HepG2 (cell line): ENCODE measurements at regions not wholly inside any gene's neighbourhood (a gene's known extent, or its start where the extent isn't known, plus 50 kb on each side); places are given as distances from the start of the nearest gene placed in this dataset.

Experiments
- EZH2 ChIP-seq: conservative IDR thresholded peaks from 2 replicates; pipeline ENCODE4 v1.6.1; 2012; ENCODE audit warnings: mild to moderate bottlenecking, low read depth, low read length, moderate library complexity
- JUNB ChIP-seq: sonication (generic); formaldehyde crosslinking; IDR thresholded peaks from 2 replicates; pipeline ENCODE4 v1.8.0; 2022; ENCODE audit warnings: missing genetic modification reagents, mild to moderate bottlenecking, borderline replicate concordance
- JUND ChIP-seq: sonication (generic); formaldehyde crosslinking; IDR thresholded peaks from 2 replicates; pipeline ENCODE4 v1.8.0; 2022; ENCODE audit warnings: mild to moderate bottlenecking, missing genetic modification reagents
- NBN ChIP-seq: fragments of 450-650 bp; conservative IDR thresholded peaks from 2 replicates; pipeline ENCODE4 v1.6.1; 2017
- RBAK ChIP-seq: sonication (generic); formaldehyde crosslinking; IDR thresholded peaks from 2 replicates; pipeline ENCODE4 v1.5.1; 2020; ENCODE audit warnings: mild to moderate bottlenecking, missing genetic modification reagents
- SIN3B ChIP-seq: fragments of 150-350 bp; IDR thresholded peaks from 2 replicates; pipeline ENCODE4 v1.6.1; 2014; ENCODE audit warnings: low read length
- ZNF263 ChIP-seq: sonication (generic); formaldehyde crosslinking; IDR thresholded peaks from 2 replicates; pipeline ENCODE4 v1.4.0; 2020; ENCODE audit warnings: missing genetic modification reagents
- ZNF788 ChIP-seq: sonication (generic); formaldehyde crosslinking; IDR thresholded peaks from 2 replicates; pipeline ENCODE4 v1.5.0; 2020; ENCODE audit warnings: mild to moderate bottlenecking, missing genetic modification reagents, borderline replicate concordance
- TF ChIP-seq, protein P1 (sequence below), 2 experiments: IDR thresholded peaks; 2 replicates each; pipeline ENCODE4 v1.6.1; 2011 to 2012; ENCODE audit warnings: low read length in 2 of 2, borderline replicate concordance in 1 of 2, low read depth in 1 of 2, mild to moderate bottlenecking in 1 of 2, moderate library complexity in 1 of 2
- TF ChIP-seq, protein P2 (sequence below): sonication (generic); formaldehyde crosslinking; IDR thresholded peaks from 2 replicates; pipeline ENCODE4 v1.4.0; 2020; ENCODE audit warnings: missing genetic modification reagents
- TF ChIP-seq, protein P3 (sequence below): sonication (generic); formaldehyde crosslinking; IDR thresholded peaks from 2 replicates; pipeline ENCODE4 v1.4.0; 2020; ENCODE audit warnings: mild to moderate bottlenecking, missing genetic modification reagents
- TF ChIP-seq, protein P4 (sequence below): sonication (generic); formaldehyde crosslinking; IDR thresholded peaks from 2 replicates; pipeline ENCODE4 v1.5.0; 2020; ENCODE audit warnings: mild to moderate bottlenecking, missing genetic modification reagents, moderate library complexity
- TF ChIP-seq, protein P5 (sequence below): sonication (generic); formaldehyde crosslinking; IDR thresholded peaks from 2 replicates; pipeline ENCODE4 v1.5.0; 2020; ENCODE audit warnings: missing genetic modification reagents

DNA sequence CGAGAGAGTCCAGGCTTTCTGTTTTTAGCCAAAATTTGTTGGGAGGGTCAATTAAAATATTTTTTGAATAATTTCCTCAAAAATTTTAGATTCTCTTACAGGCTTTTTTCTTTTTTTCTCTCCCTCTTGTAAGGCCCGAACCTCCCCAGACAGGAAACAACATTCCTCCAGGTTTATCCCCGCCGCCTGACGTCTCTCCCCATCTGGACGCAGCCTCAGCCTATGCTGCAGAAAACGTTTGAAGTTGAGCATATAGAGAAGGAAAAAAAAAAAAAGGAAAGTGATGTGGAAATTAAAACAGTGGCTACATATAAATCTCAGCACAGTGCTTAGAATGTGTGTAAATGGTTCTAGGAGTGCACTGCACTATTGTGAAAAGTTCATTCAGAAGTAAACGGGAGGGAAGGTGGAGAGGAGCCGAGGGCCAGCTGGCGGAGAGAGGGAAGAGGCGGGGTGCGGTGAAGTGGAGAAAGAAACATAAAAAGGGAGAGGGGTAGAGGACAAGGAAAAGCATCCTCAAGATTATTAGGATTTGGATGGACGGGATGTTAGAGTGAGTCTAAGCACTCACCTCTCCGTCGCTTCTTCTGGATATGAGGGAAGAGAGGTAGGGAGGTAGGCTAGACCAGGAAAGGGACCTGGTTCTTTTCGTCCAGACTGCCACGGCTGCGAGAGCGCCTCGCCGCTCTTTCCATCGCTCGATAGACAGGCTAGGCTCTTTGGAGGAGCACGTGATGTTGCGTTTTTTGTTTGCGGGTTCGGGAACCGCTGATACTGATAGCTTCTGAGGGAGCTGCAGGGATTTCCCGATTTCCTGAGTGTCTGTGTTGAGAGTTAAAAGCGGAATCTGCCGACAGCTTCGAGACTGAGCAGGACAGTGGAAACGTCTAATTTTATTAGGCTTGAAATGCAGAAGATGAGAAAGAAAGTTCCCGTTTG lies 98.7 kb downstream of the TRIM27 start:
- TF ChIP-seq, protein P1, sequence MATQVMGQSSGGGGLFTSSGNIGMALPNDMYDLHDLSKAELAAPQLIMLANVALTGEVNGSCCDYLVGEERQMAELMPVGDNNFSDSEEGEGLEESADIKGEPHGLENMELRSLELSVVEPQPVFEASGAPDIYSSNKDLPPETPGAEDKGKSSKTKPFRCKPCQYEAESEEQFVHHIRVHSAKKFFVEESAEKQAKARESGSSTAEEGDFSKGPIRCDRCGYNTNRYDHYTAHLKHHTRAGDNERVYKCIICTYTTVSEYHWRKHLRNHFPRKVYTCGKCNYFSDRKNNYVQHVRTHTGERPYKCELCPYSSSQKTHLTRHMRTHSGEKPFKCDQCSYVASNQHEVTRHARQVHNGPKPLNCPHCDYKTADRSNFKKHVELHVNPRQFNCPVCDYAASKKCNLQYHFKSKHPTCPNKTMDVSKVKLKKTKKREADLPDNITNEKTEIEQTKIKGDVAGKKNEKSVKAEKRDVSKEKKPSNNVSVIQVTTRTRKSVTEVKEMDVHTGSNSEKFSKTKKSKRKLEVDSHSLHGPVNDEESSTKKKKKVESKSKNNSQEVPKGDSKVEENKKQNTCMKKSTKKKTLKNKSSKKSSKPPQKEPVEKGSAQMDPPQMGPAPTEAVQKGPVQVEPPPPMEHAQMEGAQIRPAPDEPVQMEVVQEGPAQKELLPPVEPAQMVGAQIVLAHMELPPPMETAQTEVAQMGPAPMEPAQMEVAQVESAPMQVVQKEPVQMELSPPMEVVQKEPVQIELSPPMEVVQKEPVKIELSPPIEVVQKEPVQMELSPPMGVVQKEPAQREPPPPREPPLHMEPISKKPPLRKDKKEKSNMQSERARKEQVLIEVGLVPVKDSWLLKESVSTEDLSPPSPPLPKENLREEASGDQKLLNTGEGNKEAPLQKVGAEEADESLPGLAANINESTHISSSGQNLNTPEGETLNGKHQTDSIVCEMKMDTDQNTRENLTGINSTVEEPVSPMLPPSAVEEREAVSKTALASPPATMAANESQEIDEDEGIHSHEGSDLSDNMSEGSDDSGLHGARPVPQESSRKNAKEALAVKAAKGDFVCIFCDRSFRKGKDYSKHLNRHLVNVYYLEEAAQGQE (IDR thresholded peaks at IDR 0.05; ENCODE audit: borderline replicate concordance in 1 of 2, low read depth in 1 of 2, low read length in 2 of 2): no peak
- TF ChIP-seq NBN: no peak
- no peak for TF ChIP-seq ZNF788 (CRISPR knock-in tag)
- no peak for TF ChIP-seq JUND (CRISPR knock-in tag)
- TF ChIP-seq, protein P2, sequence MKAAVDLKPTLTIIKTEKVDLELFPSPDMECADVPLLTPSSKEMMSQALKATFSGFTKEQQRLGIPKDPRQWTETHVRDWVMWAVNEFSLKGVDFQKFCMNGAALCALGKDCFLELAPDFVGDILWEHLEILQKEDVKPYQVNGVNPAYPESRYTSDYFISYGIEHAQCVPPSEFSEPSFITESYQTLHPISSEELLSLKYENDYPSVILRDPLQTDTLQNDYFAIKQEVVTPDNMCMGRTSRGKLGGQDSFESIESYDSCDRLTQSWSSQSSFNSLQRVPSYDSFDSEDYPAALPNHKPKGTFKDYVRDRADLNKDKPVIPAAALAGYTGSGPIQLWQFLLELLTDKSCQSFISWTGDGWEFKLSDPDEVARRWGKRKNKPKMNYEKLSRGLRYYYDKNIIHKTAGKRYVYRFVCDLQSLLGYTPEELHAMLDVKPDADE (CRISPR knock-in tag): no peak
- no peak for TF ChIP-seq SIN3B
- peak; percentile 72; the same call in 1 of the 2 replicates for TF ChIP-seq EZH2
- TF ChIP-seq, protein P3, sequence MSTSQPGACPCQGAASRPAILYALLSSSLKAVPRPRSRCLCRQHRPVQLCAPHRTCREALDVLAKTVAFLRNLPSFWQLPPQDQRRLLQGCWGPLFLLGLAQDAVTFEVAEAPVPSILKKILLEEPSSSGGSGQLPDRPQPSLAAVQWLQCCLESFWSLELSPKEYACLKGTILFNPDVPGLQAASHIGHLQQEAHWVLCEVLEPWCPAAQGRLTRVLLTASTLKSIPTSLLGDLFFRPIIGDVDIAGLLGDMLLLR: no peak
- TF ChIP-seq, protein P4, sequence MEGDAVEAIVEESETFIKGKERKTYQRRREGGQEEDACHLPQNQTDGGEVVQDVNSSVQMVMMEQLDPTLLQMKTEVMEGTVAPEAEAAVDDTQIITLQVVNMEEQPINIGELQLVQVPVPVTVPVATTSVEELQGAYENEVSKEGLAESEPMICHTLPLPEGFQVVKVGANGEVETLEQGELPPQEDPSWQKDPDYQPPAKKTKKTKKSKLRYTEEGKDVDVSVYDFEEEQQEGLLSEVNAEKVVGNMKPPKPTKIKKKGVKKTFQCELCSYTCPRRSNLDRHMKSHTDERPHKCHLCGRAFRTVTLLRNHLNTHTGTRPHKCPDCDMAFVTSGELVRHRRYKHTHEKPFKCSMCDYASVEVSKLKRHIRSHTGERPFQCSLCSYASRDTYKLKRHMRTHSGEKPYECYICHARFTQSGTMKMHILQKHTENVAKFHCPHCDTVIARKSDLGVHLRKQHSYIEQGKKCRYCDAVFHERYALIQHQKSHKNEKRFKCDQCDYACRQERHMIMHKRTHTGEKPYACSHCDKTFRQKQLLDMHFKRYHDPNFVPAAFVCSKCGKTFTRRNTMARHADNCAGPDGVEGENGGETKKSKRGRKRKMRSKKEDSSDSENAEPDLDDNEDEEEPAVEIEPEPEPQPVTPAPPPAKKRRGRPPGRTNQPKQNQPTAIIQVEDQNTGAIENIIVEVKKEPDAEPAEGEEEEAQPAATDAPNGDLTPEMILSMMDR: no peak
- no peak for TF ChIP-seq JUNB (CRISPR knock-in tag)
- TF ChIP-seq, protein P5, sequence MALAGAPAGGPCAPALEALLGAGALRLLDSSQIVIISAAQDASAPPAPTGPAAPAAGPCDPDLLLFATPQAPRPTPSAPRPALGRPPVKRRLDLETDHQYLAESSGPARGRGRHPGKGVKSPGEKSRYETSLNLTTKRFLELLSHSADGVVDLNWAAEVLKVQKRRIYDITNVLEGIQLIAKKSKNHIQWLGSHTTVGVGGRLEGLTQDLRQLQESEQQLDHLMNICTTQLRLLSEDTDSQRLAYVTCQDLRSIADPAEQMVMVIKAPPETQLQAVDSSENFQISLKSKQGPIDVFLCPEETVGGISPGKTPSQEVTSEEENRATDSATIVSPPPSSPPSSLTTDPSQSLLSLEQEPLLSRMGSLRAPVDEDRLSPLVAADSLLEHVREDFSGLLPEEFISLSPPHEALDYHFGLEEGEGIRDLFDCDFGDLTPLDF (CRISPR knock-in tag): no peak
- no peak for TF ChIP-seq RBAK (CRISPR knock-in tag)
- no peak for TF ChIP-seq ZNF263 (CRISPR knock-in tag)
